Gastroesophageal sphincter (tissue), 3 donors: ENCODE measurements at regions not wholly inside any gene's neighbourhood (a gene's known extent, or its start where the extent isn't known, plus 50 kb on each side); places are given as distances from the start of the nearest gene placed in this dataset.

ENCODE experiments used
- CTCF ChIP-seq, 4 experiments: fragments of 200-600 bp in 2 of 4; fragments of 450-650 bp in 2 of 4; sonication (generic) in 1 of 4; IDR thresholded peaks; one replicate each; pipeline ENCODE4 v1.5.1; 2017 to 2019; ENCODE audit warnings: antibody characterized with exemption in 4 of 4, mild to moderate bottlenecking in 2 of 4, moderate library complexity in 2 of 4
- POLR2A ChIP-seq, 2 donors: fragments of 450-650 bp; IDR thresholded peaks; one replicate each; pipeline ENCODE4 v1.6.1; 2017; ENCODE audit warnings: antibody characterized with exemption in 2 of 2, mild to moderate bottlenecking in 2 of 2, moderate library complexity in 1 of 2
- POLR2AphosphoS5 ChIP-seq: sonication (generic); formaldehyde crosslinking; IDR thresholded peaks from one replicate; pipeline ENCODE4 v1.6.1; 2017; ENCODE audit warnings: antibody characterized with exemption

- TF ChIP-seq CTCF (IDR thresholded peaks at IDR 0.05), result no peak
- no peak for TF ChIP-seq POLR2A (IDR thresholded peaks at IDR 0.05)
- no peak for TF ChIP-seq POLR2AphosphoS5
Observed at GRCh38 chr18:77648411-77648810, 398.8 kb downstream of the GALR1 start.
